Neural cell (in vitro differentiated cells): ENCODE measurements at regions not wholly inside any gene's neighbourhood (a gene's known extent, or its start where the extent isn't known, plus 50 kb on each side); places are given as distances from the start of the nearest gene placed in this dataset.
"Not testable (repeated sequence)": the region's sequence is repeated elsewhere in the genome, so short reads cannot be mapped to it uniquely, and the experiment has no call there.

Source experiments
- H2AFZ ChIP-seq: fragments of 200-600, 300-800 bp; sonication (generic), shearing (Covaris generic); 2 replicates; pipeline ENCODE4 v1.6.0; 2014; ENCODE audit warnings: low read depth, mild to moderate bottlenecking, antibody characterized with exemption, low read length, moderate library complexity
- H3F3A ChIP-seq: fragments of 200-600 bp; shearing (Covaris generic); 2 replicates; pipeline ENCODE4 v1.6.1; 2016; ENCODE audit warnings: mild to moderate bottlenecking, moderate library complexity, mixed read lengths, antibody characterized with exemption, low read length; ENCODE audit not compliant: insufficient read depth, poor library complexity, severe bottlenecking
- H3K27ac ChIP-seq: fragments of 200-600, 300-800 bp; sonication (generic), shearing (Covaris generic); 2 replicates; pipeline ENCODE4 v1.5.1; 2014; ENCODE audit warnings: mild to moderate bottlenecking, low read length, moderate library complexity
- H3K27me3 ChIP-seq: fragments of 300-800, 200-600 bp; sonication (generic), shearing (Covaris generic); 2 replicates; pipeline ENCODE4 v1.6.0; 2014; ENCODE audit warnings: mild to moderate bottlenecking, low read depth, low read length, moderate library complexity; ENCODE audit not compliant: insufficient read depth
- H3K36me3 ChIP-seq: fragments of 300-800, 200-600 bp; sonication (generic), shearing (Covaris generic); 2 replicates; pipeline ENCODE4 v1.5.1; 2014; ENCODE audit warnings: mild to moderate bottlenecking, antibody characterized with exemption, low read length, moderate library complexity; ENCODE audit not compliant: insufficient read depth
- H3K4me2 ChIP-seq: fragments of 300-800, 200-600 bp; sonication (generic), shearing (Covaris generic); 2 replicates; pipeline ENCODE4 v1.6.0; 2014; ENCODE audit warnings: mild to moderate bottlenecking, low read length
- H3K4me3 ChIP-seq: fragments of 300-800, 200-600 bp; sonication (generic), shearing (Covaris generic); 2 replicates; pipeline ENCODE4 v1.5.1; 2014; ENCODE audit warnings: mild to moderate bottlenecking, low read length, moderate library complexity
- H3K79me2 ChIP-seq: fragments of 200-600 bp; shearing (Covaris generic); replicated peaks from 2 replicates; pipeline ENCODE4 v1.6.0; 2014; ENCODE audit warnings: mild to moderate bottlenecking, low read length, moderate library complexity; ENCODE audit not compliant: insufficient read depth
- H3K9ac ChIP-seq: fragments of 300-800, 200-600 bp; sonication (generic), shearing (Covaris generic); 2 replicates; pipeline ENCODE4 v1.6.1; 2016; ENCODE audit warnings: mild to moderate bottlenecking, low read length, mixed read lengths
- H3K9me2 ChIP-seq: fragments of 200-600 bp; shearing (Covaris generic); 2 replicates; pipeline ENCODE4 v1.6.1; 2016; ENCODE audit warnings: mild to moderate bottlenecking, low read length, mixed read lengths; ENCODE audit not compliant: insufficient read depth
- H3K9me3 ChIP-seq: fragments of 200-600, 300-800 bp; sonication (generic), shearing (Covaris generic); 2 replicates; pipeline ENCODE4 v1.6.1; 2016; ENCODE audit warnings: mild to moderate bottlenecking, mixed run types, low read length, moderate library complexity, mixed read lengths
- H4K20me1 ChIP-seq: fragments of 200-600 bp; shearing (Covaris generic); 2 replicates; pipeline ENCODE4 v1.6.1; 2016; ENCODE audit warnings: mild to moderate bottlenecking, mixed run types; ENCODE audit not compliant: insufficient read depth
- EP300 ChIP-seq: fragments of 450-650 bp; conservative IDR thresholded peaks from 2 replicates; pipeline ENCODE4 v1.6.1; 2014; ENCODE audit warnings: antibody characterized with exemption, mild to moderate bottlenecking, moderate library complexity; ENCODE audit not compliant: poor library complexity, severe bottlenecking
- EZH2 ChIP-seq: fragments of 200-600, 300-800 bp; shearing (Covaris generic), sonication (generic); IDR thresholded peaks from 2 replicates; pipeline ENCODE4 v1.6.1; 2014; ENCODE audit warnings: antibody characterized with exemption, low read length, borderline replicate concordance, mild to moderate bottlenecking; ENCODE audit not compliant: insufficient read depth, poor library complexity, severe bottlenecking
- MXI1 ChIP-seq: fragments of 450-650 bp; conservative IDR thresholded peaks from 2 replicates; pipeline ENCODE4 v1.6.1; 2014; ENCODE audit warnings: antibody characterized with exemption, mild to moderate bottlenecking; ENCODE audit not compliant: poor library complexity, severe bottlenecking
- POLR2AphosphoS5 ChIP-seq: IDR thresholded peaks from 2 replicates; pipeline ENCODE4 v1.6.1; 2012
- RAD21 ChIP-seq: fragments of 450-650 bp; conservative IDR thresholded peaks from 2 replicates; pipeline ENCODE4 v1.6.1; 2014; ENCODE audit warnings: antibody characterized with exemption, mild to moderate bottlenecking, moderate library complexity
- REST ChIP-seq: IDR thresholded peaks from 2 replicates; pipeline ENCODE4 v1.6.1; 2012; ENCODE audit warnings: borderline replicate concordance
- SMC3 ChIP-seq: fragments of 450-650 bp; conservative IDR thresholded peaks from 2 replicates; pipeline ENCODE4 v1.6.1; 2014; ENCODE audit warnings: antibody characterized with exemption, mild to moderate bottlenecking, moderate library complexity; ENCODE audit not compliant: poor library complexity
- TAF1 ChIP-seq: IDR thresholded peaks from 2 replicates; pipeline ENCODE4 v1.6.1; 2012; ENCODE audit warnings: low read depth
- TF ChIP-seq, protein P1 (sequence below): fragments of 450-650 bp; IDR thresholded peaks from 2 replicates; pipeline ENCODE4 v1.5.1; 2014; ENCODE audit warnings: antibody characterized with exemption, mild to moderate bottlenecking, moderate library complexity; ENCODE audit not compliant: poor library complexity, severe bottlenecking

DNA sequence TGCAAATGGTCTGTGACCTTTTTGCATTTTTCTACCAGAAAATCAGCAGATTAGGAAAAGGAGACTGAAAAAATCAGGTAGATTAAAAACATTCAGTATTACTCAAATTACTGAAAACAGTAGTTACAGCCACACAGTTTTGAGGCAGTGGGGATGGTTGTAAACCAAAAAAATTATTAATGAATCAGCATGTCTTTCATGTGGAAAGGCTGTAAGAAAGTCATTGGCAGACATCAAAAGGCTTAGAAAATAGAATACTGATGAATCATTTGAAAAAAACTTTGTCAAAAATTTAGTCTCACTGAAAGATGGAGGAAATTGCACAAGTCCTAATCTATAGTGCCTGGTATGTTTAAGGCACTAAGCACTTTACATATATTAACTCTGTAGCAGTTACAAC lies 133.9 kb upstream of the GCFC2 start:
- no peaks in the 10 kb centered on the region for H3K9me3 ChIP-seq
- no peak overlapping the region for H2AFZ ChIP-seq
- H3K4me3 ChIP-seq: no peak overlapping the region
- H4K20me1 ChIP-seq: no peaks in the 10 kb centered on the region
- TF ChIP-seq EZH2: no peak
- no peaks in the 10 kb centered on the region for H3F3A ChIP-seq
- H3K36me3 ChIP-seq: no peaks in the 10 kb centered on the region
- H3K9ac ChIP-seq: no peak overlapping the region
- H3K27me3 ChIP-seq: no peaks in the 10 kb centered on the region
- no peaks in the 10 kb centered on the region for H3K9me2 ChIP-seq
- no peak overlapping the region for H3K27ac ChIP-seq
- H3K4me2 ChIP-seq: no peak overlapping the region
- H3K79me2 ChIP-seq: no peaks in the 10 kb centered on the region

GRCh38 chr2:75834588-75834987 lies 123.9 kb upstream of the GCFC2 start:
- not testable (repeated sequence) for H3K27me3 ChIP-seq, H2AFZ ChIP-seq, H3F3A ChIP-seq, H3K36me3 ChIP-seq, H3K9me2 ChIP-seq, H3K4me2 ChIP-seq, H3K79me2 ChIP-seq, H3K27ac ChIP-seq, H4K20me1 ChIP-seq, H3K9me3 ChIP-seq, H3K4me3 ChIP-seq, H3K9ac ChIP-seq

DNA sequence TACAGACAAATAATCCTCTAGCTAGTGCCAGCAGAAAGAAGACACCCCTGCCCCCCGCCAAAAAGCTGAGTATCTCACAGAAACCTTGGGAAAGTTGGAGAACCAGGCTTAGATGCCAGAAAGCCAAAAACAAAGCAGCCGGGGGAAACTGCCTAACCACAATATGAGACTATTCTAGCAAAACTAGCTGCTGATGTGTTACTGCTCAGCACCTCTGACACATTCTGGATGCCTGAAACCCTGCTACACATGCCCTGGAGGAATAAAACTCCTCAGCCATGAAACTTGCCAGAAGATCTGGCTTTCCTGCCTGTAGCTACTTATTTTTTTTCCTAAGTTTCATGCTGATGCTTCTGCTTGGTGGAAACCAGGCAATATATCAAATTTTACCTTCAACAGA lies 122.7 kb upstream of the GCFC2 start:
- Histone ChIP-seq H3F3A (no peaks in the 10 kb centered on the region), H4K20me1 (no peaks in the 10 kb centered on the region), H3K79me2 (no peaks in the 10 kb centered on the region), H3K9me2 (no peaks in the 10 kb centered on the region), H3K9me3 (no peaks in the 10 kb centered on the region), H3K27me3 (no peaks in the 10 kb centered on the region), H3K36me3 (no peaks in the 10 kb centered on the region), H2AFZ (no peak overlapping the region), H3K4me2 (no peak overlapping the region), H3K4me3 (no peak overlapping the region), H3K27ac (no peak overlapping the region), H3K9ac (no peak overlapping the region)
- TF ChIP-seq RAD21 (no peak), REST (no peak), POLR2AphosphoS5 (no peak), EZH2 (no peak), MXI1 (no peak), SMC3 (no peak), EP300 (no peak), TAF1 (no peak)
- TF ChIP-seq, protein P1, sequence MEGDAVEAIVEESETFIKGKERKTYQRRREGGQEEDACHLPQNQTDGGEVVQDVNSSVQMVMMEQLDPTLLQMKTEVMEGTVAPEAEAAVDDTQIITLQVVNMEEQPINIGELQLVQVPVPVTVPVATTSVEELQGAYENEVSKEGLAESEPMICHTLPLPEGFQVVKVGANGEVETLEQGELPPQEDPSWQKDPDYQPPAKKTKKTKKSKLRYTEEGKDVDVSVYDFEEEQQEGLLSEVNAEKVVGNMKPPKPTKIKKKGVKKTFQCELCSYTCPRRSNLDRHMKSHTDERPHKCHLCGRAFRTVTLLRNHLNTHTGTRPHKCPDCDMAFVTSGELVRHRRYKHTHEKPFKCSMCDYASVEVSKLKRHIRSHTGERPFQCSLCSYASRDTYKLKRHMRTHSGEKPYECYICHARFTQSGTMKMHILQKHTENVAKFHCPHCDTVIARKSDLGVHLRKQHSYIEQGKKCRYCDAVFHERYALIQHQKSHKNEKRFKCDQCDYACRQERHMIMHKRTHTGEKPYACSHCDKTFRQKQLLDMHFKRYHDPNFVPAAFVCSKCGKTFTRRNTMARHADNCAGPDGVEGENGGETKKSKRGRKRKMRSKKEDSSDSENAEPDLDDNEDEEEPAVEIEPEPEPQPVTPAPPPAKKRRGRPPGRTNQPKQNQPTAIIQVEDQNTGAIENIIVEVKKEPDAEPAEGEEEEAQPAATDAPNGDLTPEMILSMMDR: no peak
